ENCODE measurements at regions not wholly inside any gene's neighbourhood (a gene's known extent, or its start where the extent isn't known, plus 50 kb on each side); places are given as distances from the start of the nearest gene placed in this dataset.
"Not testable (repeated sequence)": the region's sequence is repeated elsewhere in the genome, so short reads cannot be mapped to it uniquely, and the experiment has no call there.

DNA sequence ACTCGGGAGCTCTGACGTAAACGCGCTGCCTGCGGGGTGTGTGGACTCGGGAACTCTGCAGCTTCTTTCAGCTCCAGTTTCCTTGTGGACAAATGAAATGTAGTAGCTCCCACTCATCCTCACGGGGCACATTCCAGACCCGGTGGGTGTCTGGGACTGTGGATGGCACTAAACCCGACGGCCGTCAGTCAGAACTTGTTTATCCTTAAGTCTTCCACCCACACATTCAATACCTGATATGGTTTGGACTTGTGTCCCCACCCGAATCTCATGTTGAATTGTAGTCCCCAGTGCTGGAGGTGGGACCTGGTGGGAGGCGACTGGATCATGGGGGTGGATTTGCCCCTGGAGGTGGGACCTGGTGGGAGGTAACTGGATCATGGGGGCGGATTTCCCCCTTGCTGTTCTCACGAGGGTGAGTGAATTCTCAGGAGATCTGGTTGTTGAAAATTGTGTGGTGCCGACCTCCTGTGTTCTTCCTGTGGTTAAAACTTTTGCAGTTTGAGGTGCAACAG lies 81.2 kb upstream of the SNTG2 start:
- intact Hi-C loops (cut with DNase I) = no loop called here
- TF ChIP-seq, protein P1, sequence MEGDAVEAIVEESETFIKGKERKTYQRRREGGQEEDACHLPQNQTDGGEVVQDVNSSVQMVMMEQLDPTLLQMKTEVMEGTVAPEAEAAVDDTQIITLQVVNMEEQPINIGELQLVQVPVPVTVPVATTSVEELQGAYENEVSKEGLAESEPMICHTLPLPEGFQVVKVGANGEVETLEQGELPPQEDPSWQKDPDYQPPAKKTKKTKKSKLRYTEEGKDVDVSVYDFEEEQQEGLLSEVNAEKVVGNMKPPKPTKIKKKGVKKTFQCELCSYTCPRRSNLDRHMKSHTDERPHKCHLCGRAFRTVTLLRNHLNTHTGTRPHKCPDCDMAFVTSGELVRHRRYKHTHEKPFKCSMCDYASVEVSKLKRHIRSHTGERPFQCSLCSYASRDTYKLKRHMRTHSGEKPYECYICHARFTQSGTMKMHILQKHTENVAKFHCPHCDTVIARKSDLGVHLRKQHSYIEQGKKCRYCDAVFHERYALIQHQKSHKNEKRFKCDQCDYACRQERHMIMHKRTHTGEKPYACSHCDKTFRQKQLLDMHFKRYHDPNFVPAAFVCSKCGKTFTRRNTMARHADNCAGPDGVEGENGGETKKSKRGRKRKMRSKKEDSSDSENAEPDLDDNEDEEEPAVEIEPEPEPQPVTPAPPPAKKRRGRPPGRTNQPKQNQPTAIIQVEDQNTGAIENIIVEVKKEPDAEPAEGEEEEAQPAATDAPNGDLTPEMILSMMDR (IDR thresholded peaks at IDR 0.05) = no peak
- TF ChIP-seq POLR2A (IDR thresholded peaks at IDR 0.05) (no peak), POLR2AphosphoS5 (IDR thresholded peaks at IDR 0.05; ENCODE audit: insufficient read depth in 1 of 2, low read depth in 1 of 2) (no peak)
- H3K9me3 ChIP-seq = no peaks in the 10 kb centered on the region
- DNase-seq (ENCODE audit: extremely low spot score in 2 of 2) = no peak
- H3K4me3 ChIP-seq = no peak overlapping the region
- H3K27ac ChIP-seq = no peak overlapping the region
- no peaks in the 10 kb centered on the region for H3K4me1 ChIP-seq
- H3K27me3 ChIP-seq = no peaks in the 10 kb centered on the region
- no peaks in the 10 kb centered on the region for H3K36me3 ChIP-seq

DNA sequence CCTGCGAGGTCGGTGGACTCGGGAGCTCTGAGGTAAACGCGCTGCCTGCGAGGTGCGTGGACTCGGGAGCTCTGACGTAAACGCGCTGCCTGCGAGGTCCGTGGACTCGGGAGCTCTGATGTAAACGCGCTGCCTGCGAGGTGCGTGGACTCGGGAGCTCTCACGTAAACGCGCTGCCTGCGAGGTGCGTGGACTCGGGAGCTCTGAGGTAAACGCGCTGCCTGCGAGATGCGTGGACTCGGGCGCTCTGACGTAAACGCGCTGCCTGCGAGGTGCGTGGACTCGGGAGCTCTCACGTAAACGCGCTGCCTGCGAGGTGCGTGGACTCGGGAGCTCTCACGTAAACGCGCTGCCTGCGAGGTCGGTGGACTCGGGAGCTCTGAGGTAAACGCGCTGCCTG lies 81.8 kb upstream of the SNTG2 start:
- H3K4me3 ChIP-seq; intact Hi-C loops (cut with DNase I): not testable (repeated sequence)

DNA sequence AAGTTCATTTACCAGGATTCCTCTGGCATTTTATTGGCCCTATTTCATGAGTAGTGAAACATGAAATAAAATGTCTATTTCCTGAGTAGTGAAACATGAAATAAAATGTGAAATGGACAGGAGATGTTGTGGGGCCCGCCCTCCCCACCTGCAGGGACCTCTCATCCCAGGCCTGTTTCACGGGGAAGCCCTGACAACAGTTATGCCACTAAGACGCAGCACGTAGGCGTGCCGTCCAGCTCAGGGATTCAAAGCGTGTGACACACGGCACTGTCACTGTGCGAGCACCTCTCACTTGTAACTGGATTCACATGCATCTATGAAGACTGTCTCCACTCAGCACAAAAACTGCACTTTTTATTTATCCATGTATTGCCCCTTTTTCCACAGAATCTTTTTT lies 83.4 kb upstream of the SNTG2 start:
- TF ChIP-seq, protein P1 (IDR thresholded peaks at IDR 0.05) = no peak
- TF ChIP-seq POLR2AphosphoS5 (IDR thresholded peaks at IDR 0.05; ENCODE audit: insufficient read depth in 1 of 2, low read depth in 1 of 2) (no peak), POLR2A (IDR thresholded peaks at IDR 0.05) (no peak)
- Histone ChIP-seq H3K27me3 (no peaks in the 10 kb centered on the region), H3K36me3 (no peaks in the 10 kb centered on the region), H3K9me3 (no peaks in the 10 kb centered on the region), H3K4me3 (no peak overlapping the region), H3K4me1 (no peaks in the 10 kb centered on the region), H3K27ac (no peak overlapping the region)
- intact Hi-C loops (cut with DNase I) = no loop called here
- DNase-seq (ENCODE audit: extremely low spot score in 2 of 2) = no peak

More for the DNA sequence above, 81.8 kb upstream of the SNTG2 start:
- H3K4me1 ChIP-seq; DNase-seq (ENCODE audit: extremely low spot score in 2 of 2); H3K27me3 ChIP-seq; H3K9me3 ChIP-seq; H3K36me3 ChIP-seq; H3K27ac ChIP-seq: not testable (repeated sequence)

DNA sequence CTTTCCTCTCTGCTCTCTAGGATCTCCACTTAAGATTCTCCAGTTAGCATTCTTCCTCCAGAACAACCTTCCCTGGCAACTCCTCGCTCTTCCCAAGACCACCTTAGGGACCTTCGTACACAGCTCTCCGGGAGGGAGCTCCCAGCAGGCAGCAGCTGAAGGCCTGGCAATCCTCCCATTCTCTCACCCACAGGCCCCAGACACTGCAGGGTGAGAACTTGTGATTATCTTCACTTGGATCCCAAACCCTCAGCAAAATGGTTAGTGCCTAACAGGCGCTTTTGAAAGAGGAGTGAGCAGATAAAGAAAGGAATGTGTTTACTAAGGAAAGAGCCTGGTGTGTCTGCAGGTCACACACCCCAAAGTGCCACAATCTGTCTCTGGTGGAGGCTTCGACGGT lies 83.8 kb upstream of the SNTG2 start:
- H3K27ac ChIP-seq = no peak overlapping the region
- H3K27me3 ChIP-seq = no peaks in the 10 kb centered on the region
- no peak for DNase-seq (ENCODE audit: extremely low spot score in 2 of 2)
- intact Hi-C loops (cut with DNase I) = no loop called here
- no peaks in the 10 kb centered on the region for H3K4me1 ChIP-seq
- H3K36me3 ChIP-seq = no peaks in the 10 kb centered on the region
- H3K9me3 ChIP-seq = no peaks in the 10 kb centered on the region
- TF ChIP-seq POLR2AphosphoS5 (IDR thresholded peaks at IDR 0.05; ENCODE audit: insufficient read depth in 1 of 2, low read depth in 1 of 2) = no peak
- TF ChIP-seq POLR2A (IDR thresholded peaks at IDR 0.05) = no peak
- H3K4me3 ChIP-seq = no peak overlapping the region

DNA sequence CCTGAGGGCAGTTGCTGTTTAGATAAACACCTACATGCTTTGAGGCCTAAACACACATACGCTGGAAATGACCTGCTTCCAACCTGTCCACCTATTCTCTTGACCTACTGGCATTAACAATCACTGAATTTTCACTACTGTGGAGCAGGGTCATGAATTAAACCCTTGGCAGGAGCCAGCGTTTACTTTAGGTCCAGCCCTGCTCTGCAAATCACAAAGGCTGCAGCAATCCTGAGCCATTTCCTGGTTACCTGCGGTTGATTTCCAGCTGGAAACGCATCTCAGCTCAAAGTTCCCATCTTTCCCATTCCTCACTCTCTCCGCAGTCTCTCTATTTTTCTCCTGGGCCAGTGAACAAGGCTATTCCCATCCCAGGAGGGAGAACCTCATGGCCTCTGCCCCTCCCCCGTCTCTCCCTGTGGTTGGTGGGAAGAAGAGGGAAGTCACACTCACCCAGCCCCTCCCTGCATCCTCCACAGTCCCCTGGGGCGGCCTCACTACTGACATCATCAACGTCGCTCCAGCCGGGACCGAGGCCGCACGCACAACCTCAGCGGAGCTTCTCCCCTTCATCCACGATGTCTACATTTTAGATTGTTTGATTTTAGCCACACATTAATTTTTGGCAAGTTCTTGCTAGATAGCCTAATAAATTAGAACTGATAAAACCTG lies 84.5 kb upstream of the SNTG2 start:
- no peaks in the 10 kb centered on the region for H3K27me3 ChIP-seq
- H3K27ac ChIP-seq = no peak overlapping the region
- intact Hi-C loops (cut with DNase I) = no loop called here
- no peaks in the 10 kb centered on the region for H3K4me1 ChIP-seq
- H3K4me3 ChIP-seq = no peak overlapping the region
- no peak for TF ChIP-seq POLR2A (IDR thresholded peaks at IDR 0.05)
- TF ChIP-seq POLR2AphosphoS5 (IDR thresholded peaks at IDR 0.05; ENCODE audit: insufficient read depth in 1 of 2, low read depth in 1 of 2) = no peak
- TF ChIP-seq, protein P1 (IDR thresholded peaks at IDR 0.05) = no peak
- no peak for DNase-seq (ENCODE audit: extremely low spot score in 2 of 2)
- H3K36me3 ChIP-seq = no peaks in the 10 kb centered on the region
- no peaks in the 10 kb centered on the region for H3K9me3 ChIP-seq

DNA sequence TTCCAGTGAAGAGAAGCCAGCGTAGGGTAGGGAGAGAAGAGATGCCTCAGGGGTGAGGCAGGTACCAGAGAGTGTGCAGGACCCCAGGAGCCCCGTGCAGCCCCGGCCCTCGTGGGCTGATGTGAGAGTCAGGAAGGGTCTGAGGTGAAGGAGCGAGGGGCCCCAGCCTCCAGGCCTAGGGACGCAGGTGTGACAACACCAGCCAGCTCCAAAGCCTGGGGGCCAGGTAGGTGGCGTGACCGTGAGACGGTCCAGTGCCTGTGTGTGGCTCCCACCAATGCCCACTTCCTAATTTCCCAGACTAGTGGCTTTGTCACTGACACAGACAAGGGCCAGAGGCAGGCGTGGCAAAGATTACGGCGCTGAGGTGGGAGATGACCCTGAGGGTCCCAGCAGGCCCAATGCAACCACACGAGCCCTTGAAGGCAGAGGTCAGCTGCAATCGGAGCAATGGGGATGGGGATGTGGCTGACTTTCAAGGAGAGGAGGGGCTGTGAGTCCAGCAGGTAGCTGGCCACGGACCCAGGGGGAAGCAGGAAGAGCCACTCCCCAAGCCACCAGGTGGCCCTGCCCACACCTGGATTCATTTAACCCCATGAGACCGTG lies 86.0 kb upstream of the SNTG2 start:
- no peak for TF ChIP-seq POLR2A (IDR thresholded peaks at IDR 0.05)
- TF ChIP-seq, protein P1 (IDR thresholded peaks at IDR 0.05) = no peak
- no peak for TF ChIP-seq POLR2AphosphoS5 (IDR thresholded peaks at IDR 0.05; ENCODE audit: insufficient read depth in 1 of 2, low read depth in 1 of 2)
- Histone ChIP-seq H3K4me3 (no peak overlapping the region), H3K27ac (no peak overlapping the region), H3K4me1 (no peaks in the 10 kb centered on the region), H3K36me3 (no peaks in the 10 kb centered on the region), H3K9me3 (no peaks in the 10 kb centered on the region), H3K27me3 (no peaks in the 10 kb centered on the region)
- no peak for DNase-seq (ENCODE audit: extremely low spot score in 2 of 2)
- intact Hi-C loops (cut with DNase I) = no loop called here
